SH-SY5Y (cell line): ENCODE measurements at regions not wholly inside any gene's neighbourhood (a gene's known extent, or its start where the extent isn't known, plus 50 kb on each side); places are given as distances from the start of the nearest gene placed in this dataset.

Experiments used
- GATA2 ChIP-seq: IDR thresholded peaks from 2 replicates; pipeline ENCODE4 v1.6.1; 2011; ENCODE audit warnings: mild to moderate bottlenecking, low read depth, low read length
- GATA3 ChIP-seq: IDR thresholded peaks from 2 replicates; pipeline ENCODE4 v1.6.1; 2011; ENCODE audit warnings: low read depth, mild to moderate bottlenecking, low read length, moderate library complexity

DNA sequence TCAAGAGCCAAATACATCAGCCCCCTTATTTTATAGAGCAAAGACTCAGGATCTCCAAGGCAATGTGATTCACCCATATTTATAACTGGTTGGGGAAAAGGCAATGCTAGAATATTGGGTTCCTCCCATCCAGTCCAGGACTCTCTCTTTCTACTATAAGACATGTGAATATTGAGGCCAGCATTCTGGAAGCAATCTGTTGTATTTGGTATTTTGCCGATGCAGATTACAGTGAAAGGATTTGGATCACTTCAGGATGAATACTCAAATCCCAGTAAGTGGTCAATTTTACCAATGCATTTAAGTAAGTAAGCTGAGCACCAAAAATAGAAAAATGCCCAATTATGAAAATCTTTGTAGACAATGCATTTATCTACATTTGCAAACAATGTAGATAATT is 1834.7 kb upstream of the PIK3C3 start:
- TF ChIP-seq GATA3 (no peak), GATA2 (no peak)
